K562 (cell line): ENCODE measurements at regions not wholly inside any gene's neighbourhood (a gene's known extent, or its start where the extent isn't known, plus 50 kb on each side); places are given as distances from the start of the nearest gene placed in this dataset.

Experiments
- ATAC-seq: fragments of 200-7000 bp; cut with Tn5 transposase; 3 replicates; pipeline ENCODE4 v1.9.1; 2020; ENCODE audit warnings: moderate library complexity
- BruUV-seq: library from RNA; stranded (reverse); fragments of 400-500 nt; replicated peaks from 2 replicates; lab custom pipeline; 2021; lab: Mats Ljungman, UMichigan
- CTCF ChIA-PET: fragments of 300-600 bp; formaldehyde crosslinking; extraction: SDS; loops from one replicate; lab custom pipeline; 2021; ENCODE audit warnings: low intra/inter-chr PET ratio; lab: Yijun Ruan, JAX
- POLR2A ChIA-PET: fragments of 300-600, 350-650 bp; sonication (Branson Sonifier 250); formaldehyde crosslinking; extraction: SDS; loops from one replicate; lab custom pipeline; 2021; ENCODE audit warnings: antibody characterized with exemption, inconsistent platforms; lab: Yijun Ruan, JAX
- DNase-seq, 4 experiments: peaks; one replicate each; pipeline versions ENCODE4 v3.0.0 to v3.0.0-alpha.2; 2011 to 2018; ENCODE audit warnings: low spot score in 3 of 4, mixed read lengths in 3 of 4; ENCODE audit errors: extremely low read depth in 1 of 4
- FAIRE-seq: peaks from 2 replicates; lab custom pipeline; 2011; peaks lifted over from hg19 to GRCh38; lab: Jason Lieb, UNC
- H2AFZ ChIP-seq: 2 replicates; pipeline ENCODE4 v1.6.0; 2011; ENCODE audit warnings: low read depth, low read length, control low read depth, inconsistent platforms
- H3K27ac ChIP-seq: fragments of 200-600 bp; 3 replicates; pipeline ENCODE4 v1.8.0; 2011; ENCODE audit warnings: low read depth, mild to moderate bottlenecking, control low read depth, inconsistent platforms, low read length, moderate library complexity, mixed read lengths; ENCODE audit errors: extremely low read depth
- H3K27me3 ChIP-seq, 2 experiments: fragments of 300-600 bp in 1 of 2; 2 replicates in 1 of 2; 3 replicates in 1 of 2; pipeline versions ENCODE4 v1.6.0 to v1.8.0; 2011; ENCODE audit warnings: inconsistent platforms in 2 of 2, low read length in 2 of 2, mild to moderate bottlenecking in 1 of 2, mixed read lengths in 1 of 2, moderate library complexity in 1 of 2; ENCODE audit not compliant: control insufficient read depth in 2 of 2, insufficient read depth in 2 of 2
- H3K36me3 ChIP-seq: fragments of 300-600 bp; 3 replicates; pipeline ENCODE4 v1.8.0; 2011; ENCODE audit warnings: mild to moderate bottlenecking, low read length, inconsistent platforms; ENCODE audit not compliant: control insufficient read depth, insufficient read depth
- H3K4me1 ChIP-seq, 2 experiments: fragments of 200-600 bp in 1 of 2; replicated peaks in 1 of 2; 2 replicates in 1 of 2; 3 replicates in 1 of 2; pipeline versions ENCODE4 v1.5.1 to v1.8.0; 2011; ENCODE audit warnings: inconsistent platforms in 2 of 2, low read length in 2 of 2, mild to moderate bottlenecking in 1 of 2, mixed read lengths in 1 of 2, moderate library complexity in 1 of 2; ENCODE audit not compliant: control insufficient read depth in 2 of 2, insufficient read depth in 2 of 2
- H3K4me2 ChIP-seq: 2 replicates; pipeline ENCODE4 v1.6.1; 2011; ENCODE audit warnings: low read length, control low read depth, inconsistent platforms, mixed read lengths; ENCODE audit not compliant: insufficient read depth
- H3K4me3 ChIP-seq: fragments of 200-600 bp; sonication (generic), shearing (Covaris generic); 2 replicates; pipeline ENCODE4 v1.5.1; 2016; ENCODE audit warnings: control low read depth, inconsistent platforms
- H3K79me2 ChIP-seq: fragments of 200-600 bp; 3 replicates; pipeline ENCODE4 v1.8.0; 2011; ENCODE audit warnings: low read length, inconsistent platforms; ENCODE audit not compliant: control insufficient read depth, insufficient read depth
- H3K9ac ChIP-seq, 2 experiments: 2 replicates each; pipeline versions ENCODE4 v1.6.0 to v1.6.1; 2011; ENCODE audit warnings: low read depth in 2 of 2, low read length in 2 of 2, control low read depth in 1 of 2, inconsistent platforms in 1 of 2, mild to moderate bottlenecking in 1 of 2, mixed read lengths in 1 of 2; ENCODE audit not compliant: insufficient read depth in 1 of 2
- H3K9me1 ChIP-seq: one replicate; pipeline ENCODE4 v1.6.0; 2011; ENCODE audit warnings: inconsistent platforms, mild to moderate bottlenecking, low read length, moderate library complexity; ENCODE audit not compliant: control insufficient read depth, insufficient read depth
- H3K9me3 ChIP-seq: replicated peaks from 2 replicates; pipeline ENCODE4 v1.5.1; 2011; ENCODE audit warnings: low read depth, low read length, inconsistent platforms; ENCODE audit not compliant: control insufficient read depth, insufficient read depth
- H4K20me1 ChIP-seq: replicated peaks from 2 replicates; pipeline ENCODE4 v1.6.1; 2011; ENCODE audit warnings: low read length, inconsistent platforms, mixed read lengths; ENCODE audit not compliant: control insufficient read depth, insufficient read depth
- BCOR ChIP-seq: fragments of 450-650 bp; IDR thresholded peaks from 2 replicates; pipeline ENCODE4 v1.6.1; 2016
- ETS1 ChIP-seq: conservative IDR thresholded peaks from 2 replicates; pipeline ENCODE4 v1.6.1; 2011; ENCODE audit warnings: low read depth, mild to moderate bottlenecking, low read length; ENCODE audit not compliant: control insufficient read depth
- EWSR1 ChIP-seq: fragments of 450-650 bp; IDR thresholded peaks from 2 replicates; pipeline ENCODE4 v1.6.1; 2018; ENCODE audit warnings: borderline replicate concordance, mild to moderate bottlenecking, low read depth, moderate library complexity; ENCODE audit not compliant: partially characterized antibody
- FOSL1 ChIP-seq: fragments of 200-800 bp; sonication (Bioruptor generic); conservative IDR thresholded peaks from 2 replicates; pipeline ENCODE4 v1.6.1; 2016; ENCODE audit warnings: missing genetic modification characterization, missing compliant biosample characterization
- KDM1A ChIP-seq, 2 experiments: fragments of 450-650 bp; IDR thresholded peaks; 2 replicates each; pipeline ENCODE4 v1.6.1; 2016; ENCODE audit warnings: mild to moderate bottlenecking in 2 of 2
- MYC ChIP-seq, 2 experiments: fragments of 250-450 bp in 1 of 2; sonication (Bioruptor Pico) in 1 of 2; IDR thresholded peaks; 2 replicates each; pipeline versions ENCODE4 v1.5.1 to v1.6.1; 2012 to 2021; ENCODE audit warnings: low read depth in 2 of 2, borderline replicate concordance in 1 of 2, improper control_type of control experiment in 1 of 2, low read length in 1 of 2, mild to moderate bottlenecking in 1 of 2, moderate library complexity in 1 of 2
- NFIC ChIP-seq: fragments of 450-650 bp; IDR thresholded peaks from 2 replicates; pipeline ENCODE4 v1.6.1; 2017; ENCODE audit warnings: mild to moderate bottlenecking, inconsistent platforms
- NUFIP1 ChIP-seq: fragments of 450-650 bp; IDR thresholded peaks from 2 replicates; pipeline ENCODE4 v1.6.1; 2018; ENCODE audit not compliant: partially characterized antibody
- OTX1 ChIP-seq: fragments of 450-650 bp; formaldehyde crosslinking; IDR thresholded peaks from 2 replicates; pipeline ENCODE4 v1.4.0; 2022; ENCODE audit warnings: mild to moderate bottlenecking
- RAD51 ChIP-seq: fragments of 450-650 bp; IDR thresholded peaks from 2 replicates; pipeline ENCODE4 v1.7.1; 2016; ENCODE audit warnings: low read depth, mild to moderate bottlenecking, borderline replicate concordance
- SMARCA5 ChIP-seq: fragments of 450-650 bp; IDR thresholded peaks from 2 replicates; pipeline ENCODE4 v1.6.1; 2016
- SP1 ChIP-seq: sonication (generic); formaldehyde crosslinking; IDR thresholded peaks from 2 replicates; pipeline ENCODE4 v1.8.1; 2022; ENCODE audit warnings: mild to moderate bottlenecking, missing genetic modification reagents
- TBL1XR1 ChIP-seq, 2 experiments: IDR thresholded peaks; 2 replicates each; pipeline ENCODE4 v1.6.1; 2012; ENCODE audit warnings: improper control_type of control experiment in 2 of 2, low read length in 2 of 2, mild to moderate bottlenecking in 1 of 2
- YBX1 ChIP-seq: fragments of 450-650 bp; IDR thresholded peaks from 2 replicates; pipeline ENCODE4 v1.7.1; 2016; ENCODE audit warnings: mild to moderate bottlenecking
- ZBTB7A ChIP-seq: IDR thresholded peaks from 2 replicates; pipeline ENCODE4 v1.6.1; 2011; ENCODE audit warnings: low read depth, mild to moderate bottlenecking, low read length, moderate library complexity, borderline replicate concordance; ENCODE audit not compliant: control insufficient read depth
- ZNF217 ChIP-seq: sonication (generic); formaldehyde crosslinking; IDR thresholded peaks from 2 replicates; pipeline ENCODE4 v1.8.0; 2022; ENCODE audit warnings: mild to moderate bottlenecking, missing genetic modification reagents
- WGBS: fragments of 100-300 bp; shearing (Covaris generic); methylation state at CpG from one replicate; pipeline ENCODE4 v1.1.6; 2016; ENCODE audit warnings: low coverage, mixed read lengths; ENCODE audit not compliant: insufficient coverage; ENCODE audit errors: missing lambda C conversion rate; 5-methylcytosine and 5-hydroxymethylcytosine counted together
- in situ Hi-C: fragments of 300-500 bp; cut with MboI; formaldehyde crosslinking; loops from 4 replicates; pipeline ENCODE4 v1.15.0; 2018; ENCODE audit warnings: inconsistent platforms, mixed read lengths
- intact Hi-C: fragments of 100-400 bp; cut with micrococcal nuclease; formaldehyde crosslinking; loops from 2 replicates; pipeline ENCODE4 v1.14.2; 2022
- TF ChIP-seq, protein P1 (sequence below), 2 experiments: fragments of 450-650 bp; conservative IDR thresholded peaks; 2 replicates each; pipeline ENCODE4 v1.6.1; 2017; ENCODE audit warnings: mild to moderate bottlenecking in 2 of 2, moderate library complexity in 2 of 2
- TF ChIP-seq, protein P2 (sequence below): fragments of 250-450 bp; sonication (Bioruptor Pico); IDR thresholded peaks from 2 replicates; pipeline ENCODE4 v1.9.0; 2021; ENCODE audit warnings: mild to moderate bottlenecking

GRCh38 chr7:155216475-155217272, 81.0 kb upstream of the INSIG1 start:
- no peaks in the 10 kb centered on the region for H3K79me2 ChIP-seq
- BruUV-seq, result no TSS peak
- H4K20me1 ChIP-seq, result peaks cover 12% of the 10 kb centered on the region; the same call in 1 of the 2 replicates
- no peak overlapping the region for H3K27ac ChIP-seq
- no peaks in the 10 kb centered on the region for H3K9me1 ChIP-seq
- peaks cover 29 to 59% of the 10 kb centered on the region in 2 experiments for H3K27me3 ChIP-seq
- H3K36me3 ChIP-seq, result no peaks in the 10 kb centered on the region
- no peak overlapping the region for H3K4me3 ChIP-seq
- CTCF ChIA-PET, result no interaction called here
- no peaks in the 10 kb centered on the region for H3K9me3 ChIP-seq
- in situ Hi-C loops, result no loop called here
- ATAC-seq, result peak; percentile 70
- POLR2A ChIA-PET, result interaction anchor here (0.7 to 11.6 kb wide), 4 partner anchors 10 to 163 kb away, joined by 4 to 127 read pairs (median 4); no protein-coding TSS in a partner anchor
- H3K4me2 ChIP-seq, result no peak overlapping the region
- intact Hi-C loops, result no loop called here
- no peak overlapping the region for H3K9ac ChIP-seq
- peaks cover 15 to 30% of the 10 kb centered on the region in 2 experiments for H3K4me1 ChIP-seq
- no peak overlapping the region for H2AFZ ChIP-seq
- FAIRE-seq, result peak; percentile 59
- DNase-seq, result peak; percentile 58 to 69 (median 64)
- WGBS, result 10% methylated on average over 8 of the region's 8 CpGs
- TF ChIP-seq KDM1A (IDR thresholded peaks at IDR 0.05), result peak; percentile 55 to 83
- TF ChIP-seq OTX1 (CRISPR knock-in tag), result no peak
- no peak for TF ChIP-seq TBL1XR1 (IDR thresholded peaks at IDR 0.05; ENCODE audit: low read length in 2 of 2)
- TF ChIP-seq BCOR, result peak; percentile 81; the same call in 1 of the 2 replicates
- TF ChIP-seq NFIC, result no peak
- TF ChIP-seq ZNF217 (CRISPR knock-in tag), result no peak
- no peak for TF ChIP-seq EWSR1
- TF ChIP-seq ZBTB7A, result 0 out of 2 replicates have a peak, but pooled peaks have one; percentile 22
- no peak for TF ChIP-seq NUFIP1
- TF ChIP-seq ETS1, result no peak
- TF ChIP-seq, protein P1, sequence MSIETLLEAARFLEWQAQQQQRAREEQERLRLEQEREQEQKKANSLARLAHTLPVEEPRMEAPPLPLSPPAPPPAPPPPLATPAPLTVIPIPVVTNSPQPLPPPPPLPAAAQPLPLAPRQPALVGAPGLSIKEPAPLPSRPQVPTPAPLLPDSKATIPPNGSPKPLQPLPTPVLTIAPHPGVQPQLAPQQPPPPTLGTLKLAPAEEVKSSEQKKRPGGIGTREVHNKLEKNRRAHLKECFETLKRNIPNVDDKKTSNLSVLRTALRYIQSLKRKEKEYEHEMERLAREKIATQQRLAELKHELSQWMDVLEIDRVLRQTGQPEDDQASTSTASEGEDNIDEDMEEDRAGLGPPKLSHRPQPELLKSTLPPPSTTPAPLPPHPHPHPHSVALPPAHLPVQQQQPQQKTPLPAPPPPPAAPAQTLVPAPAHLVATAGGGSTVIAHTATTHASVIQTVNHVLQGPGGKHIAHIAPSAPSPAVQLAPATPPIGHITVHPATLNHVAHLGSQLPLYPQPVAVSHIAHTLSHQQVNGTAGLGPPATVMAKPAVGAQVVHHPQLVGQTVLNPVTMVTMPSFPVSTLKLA (conservative IDR thresholded peaks at IDR 0.05), result 0 out of 4 replicates have a peak, but pooled peaks have one; percentile 27 to 44
- TF ChIP-seq RAD51, result peak; percentile 49; the same call in 1 of the 2 replicates
- no peak for TF ChIP-seq YBX1
- 0 out of 2 replicates have a peak, but pooled peaks have one; percentile 13 for TF ChIP-seq FOSL1
- TF ChIP-seq, protein P2, sequence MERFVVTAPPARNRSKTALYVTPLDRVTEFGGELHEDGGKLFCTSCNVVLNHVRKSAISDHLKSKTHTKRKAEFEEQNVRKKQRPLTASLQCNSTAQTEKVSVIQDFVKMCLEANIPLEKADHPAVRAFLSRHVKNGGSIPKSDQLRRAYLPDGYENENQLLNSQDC (CRISPR knock-in tag), result no peak
- TF ChIP-seq MYC (IDR thresholded peaks at IDR 0.05; ENCODE audit: low read depth, low read length), result peak; percentile 32; the same call in 1 of the 2 replicates
- TF ChIP-seq MYC (CRISPR knock-in tag; IDR thresholded peaks at IDR 0.05; ENCODE audit: borderline replicate concordance, low read depth), result no peak
- no peak for TF ChIP-seq SP1
- peak; percentile 69; the same call in 1 of the 2 replicates for TF ChIP-seq SMARCA5
